IMR-90 (cell line): ENCODE measurements at regions not wholly inside any gene's neighbourhood (a gene's known extent, or its start where the extent isn't known, plus 50 kb on each side); places are given as distances from the start of the nearest gene placed in this dataset.

Source experiments
- CEBPB ChIP-seq: IDR thresholded peaks from 2 replicates; pipeline ENCODE4 v1.6.1; 2012; ENCODE audit warnings: low read depth, low read length, improper control_type of control experiment
- FOS ChIP-seq: fragments of 150-350 bp; IDR thresholded peaks from 2 replicates; pipeline ENCODE4 v1.6.1; 2016; ENCODE audit warnings: low read depth, low read length
- POLR2A ChIP-seq: IDR thresholded peaks from 2 replicates; pipeline ENCODE4 v1.6.1; 2012; ENCODE audit warnings: mild to moderate bottlenecking, low read depth, low read length
- TF ChIP-seq, protein P1 (sequence below): conservative IDR thresholded peaks from 2 replicates; pipeline ENCODE4 v1.5.1; 2012; ENCODE audit warnings: mild to moderate bottlenecking, low read depth, low read length, improper control_type of control experiment

- TF ChIP-seq FOS (no peak), POLR2A (no peak), CEBPB (no peak)
- TF ChIP-seq, protein P1, sequence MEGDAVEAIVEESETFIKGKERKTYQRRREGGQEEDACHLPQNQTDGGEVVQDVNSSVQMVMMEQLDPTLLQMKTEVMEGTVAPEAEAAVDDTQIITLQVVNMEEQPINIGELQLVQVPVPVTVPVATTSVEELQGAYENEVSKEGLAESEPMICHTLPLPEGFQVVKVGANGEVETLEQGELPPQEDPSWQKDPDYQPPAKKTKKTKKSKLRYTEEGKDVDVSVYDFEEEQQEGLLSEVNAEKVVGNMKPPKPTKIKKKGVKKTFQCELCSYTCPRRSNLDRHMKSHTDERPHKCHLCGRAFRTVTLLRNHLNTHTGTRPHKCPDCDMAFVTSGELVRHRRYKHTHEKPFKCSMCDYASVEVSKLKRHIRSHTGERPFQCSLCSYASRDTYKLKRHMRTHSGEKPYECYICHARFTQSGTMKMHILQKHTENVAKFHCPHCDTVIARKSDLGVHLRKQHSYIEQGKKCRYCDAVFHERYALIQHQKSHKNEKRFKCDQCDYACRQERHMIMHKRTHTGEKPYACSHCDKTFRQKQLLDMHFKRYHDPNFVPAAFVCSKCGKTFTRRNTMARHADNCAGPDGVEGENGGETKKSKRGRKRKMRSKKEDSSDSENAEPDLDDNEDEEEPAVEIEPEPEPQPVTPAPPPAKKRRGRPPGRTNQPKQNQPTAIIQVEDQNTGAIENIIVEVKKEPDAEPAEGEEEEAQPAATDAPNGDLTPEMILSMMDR: no peak
Observed at GRCh38 chr13:59479629-59480028, 684.1 kb downstream of the DIAPH3 start.
